Mesendoderm (in vitro differentiated cells): ENCODE measurements at regions not wholly inside any gene's neighbourhood (a gene's known extent, or its start where the extent isn't known, plus 50 kb on each side); places are given as distances from the start of the nearest gene placed in this dataset. TPM values are rescaled to one million over a fixed set of nuclear protein-coding genes. Genes with fewer than 3 reads are reported as not detected.
"Not testable (repeated sequence)": the region's sequence is repeated elsewhere in the genome, so short reads cannot be mapped to it uniquely, and the experiment has no call there.

Experiments used
- DNase-seq: peaks from one replicate; pipeline ENCODE4 v3.0.0; 2013
- H2AK5ac ChIP-seq: 2 replicates; pipeline ENCODE4 v1.6.1; 2013; ENCODE audit warnings: low read length, inconsistent platforms
- H2BK120ac ChIP-seq: 2 replicates; pipeline ENCODE4 v1.6.1; 2013; ENCODE audit warnings: low read depth, mild to moderate bottlenecking, low read length, moderate library complexity, mixed read lengths
- H2BK15ac ChIP-seq: replicated peaks from 2 replicates; pipeline ENCODE4 v1.6.1; 2013; ENCODE audit warnings: low read depth, mild to moderate bottlenecking, moderate library complexity
- H2BK5ac ChIP-seq: 2 replicates; pipeline ENCODE4 v1.6.1; 2013; ENCODE audit warnings: low read length, inconsistent platforms
- H3K18ac ChIP-seq: 2 replicates; pipeline ENCODE4 v1.6.1; 2013; ENCODE audit warnings: mild to moderate bottlenecking, low read length, mixed read lengths
- H3K23ac ChIP-seq: one replicate; pipeline ENCODE4 v1.6.1; 2013; ENCODE audit warnings: low read length
- H3K27ac ChIP-seq: 2 replicates; pipeline ENCODE4 v1.5.1; 2013; ENCODE audit warnings: low read depth, mild to moderate bottlenecking, inconsistent platforms, low read length, moderate library complexity
- H3K27me3 ChIP-seq: 2 replicates; pipeline ENCODE4 v1.6.1; 2013; ENCODE audit warnings: low read length, control low read depth, mild to moderate bottlenecking, inconsistent platforms; ENCODE audit not compliant: insufficient read depth, poor library complexity
- H3K36me3 ChIP-seq: 2 replicates; pipeline ENCODE4 v1.6.1; 2013; ENCODE audit warnings: low read length, inconsistent platforms; ENCODE audit not compliant: control insufficient read depth, insufficient read depth
- H3K4ac ChIP-seq: one replicate; pipeline ENCODE4 v1.6.1; 2013; ENCODE audit warnings: low read depth, mild to moderate bottlenecking, low read length, moderate library complexity
- H3K4me1 ChIP-seq: 2 replicates; pipeline ENCODE4 v1.6.1; 2013; ENCODE audit warnings: low read depth, low read length, inconsistent platforms; ENCODE audit not compliant: control insufficient read depth
- H3K4me2 ChIP-seq: 2 replicates; pipeline ENCODE4 v1.6.1; 2013; ENCODE audit warnings: low read length
- H3K4me3 ChIP-seq: 2 replicates; pipeline ENCODE4 v1.5.1; 2013; ENCODE audit warnings: mild to moderate bottlenecking, low read length
- H3K56ac ChIP-seq: one replicate; pipeline ENCODE4 v1.6.1; 2013; ENCODE audit warnings: low read length
- H3K79me1 ChIP-seq: 2 replicates; pipeline ENCODE4 v1.6.1; 2013; ENCODE audit warnings: low read length, inconsistent platforms
- H3K79me2 ChIP-seq: 2 replicates; pipeline ENCODE4 v1.6.1; 2013; ENCODE audit warnings: mild to moderate bottlenecking, low read length; ENCODE audit not compliant: control insufficient read depth, insufficient read depth
- H3K9ac ChIP-seq: 2 replicates; pipeline ENCODE4 v1.6.1; 2013; ENCODE audit warnings: low read length, inconsistent platforms
- H4K5ac ChIP-seq: one replicate; pipeline ENCODE4 v1.6.1; 2013; ENCODE audit warnings: low read length
- H4K8ac ChIP-seq: one replicate; pipeline ENCODE4 v1.6.1; 2013; ENCODE audit warnings: low read depth, mild to moderate bottlenecking, control low read depth, low read length, moderate library complexity
- WGBS: extraction: QIAGEN DNeasy Blood & Tissue Kit; methylation state at CpG from one replicate; pipeline ENCODE4 v1.1.7; 2013; ENCODE audit warnings: low lambda C conversion rate, missing lambda C conversion rate; ENCODE audit not compliant: insufficient coverage; ENCODE audit errors: extremely low coverage; 5-methylcytosine and 5-hydroxymethylcytosine counted together
- small RNA-seq: library from polyadenylated mRNA; stranded (forward); fragments of <200 nt; extraction: miRNeasy Mini kit (QIAGEN cat#:217004); gene quantifications from one replicate; pipeline ENCODE3, GENCODE V24; 2013; ENCODE audit not compliant: insufficient read depth

- not testable (repeated sequence) for H4K5ac ChIP-seq, H3K56ac ChIP-seq, H3K4me2 ChIP-seq, H3K23ac ChIP-seq, H3K4ac ChIP-seq, H2BK15ac ChIP-seq, H2BK120ac ChIP-seq, H4K8ac ChIP-seq, H2BK5ac ChIP-seq, H3K36me3 ChIP-seq, H3K79me1 ChIP-seq, H2AK5ac ChIP-seq, H3K4me3 ChIP-seq, H3K27me3 ChIP-seq, H3K18ac ChIP-seq, H3K27ac ChIP-seq, H3K4me1 ChIP-seq, DNase-seq, H3K79me2 ChIP-seq, H3K9ac ChIP-seq
- WGBS, result no CpG with 5 or more reads among the region's 6 CpGs
Observed at GRCh38 chr2:106248548-106249151, 54.5 kb upstream of the UXS1 start.

Small RNAs in the stretch of these regions (small RNA-seq; reads per million reads assigned to genes)
- not detected for gene AC114755.3
